K562 (cell line): ENCODE measurements at regions not wholly inside any gene's neighbourhood (a gene's known extent, or its start where the extent isn't known, plus 50 kb on each side); places are given as distances from the start of the nearest gene placed in this dataset.
A peak's percentile ranks its signal among the peaks of the same experiment; 100 is the strongest.

Source experiments
- ATAC-seq: fragments of 200-7000 bp; cut with Tn5 transposase; 3 replicates; pipeline ENCODE4 v1.9.1; 2020; ENCODE audit warnings: moderate library complexity
- BruUV-seq: library from RNA; stranded (reverse); fragments of 400-500 nt; replicated peaks from 2 replicates; lab custom pipeline; 2021; lab: Mats Ljungman, UMichigan
- CTCF ChIA-PET: fragments of 300-600 bp; formaldehyde crosslinking; extraction: SDS; loops from one replicate; lab custom pipeline; 2021; ENCODE audit warnings: low intra/inter-chr PET ratio; lab: Yijun Ruan, JAX
- POLR2A ChIA-PET: fragments of 300-600, 350-650 bp; sonication (Branson Sonifier 250); formaldehyde crosslinking; extraction: SDS; loops from one replicate; lab custom pipeline; 2021; ENCODE audit warnings: antibody characterized with exemption, inconsistent platforms; lab: Yijun Ruan, JAX
- DNase-seq, 4 experiments: peaks; one replicate each; pipeline versions ENCODE4 v3.0.0 to v3.0.0-alpha.2; 2011 to 2018; ENCODE audit warnings: low spot score in 3 of 4, mixed read lengths in 3 of 4; ENCODE audit errors: extremely low read depth in 1 of 4
- FAIRE-seq: peaks from 2 replicates; lab custom pipeline; 2011; peaks lifted over from hg19 to GRCh38; lab: Jason Lieb, UNC
- H2AFZ ChIP-seq: 2 replicates; pipeline ENCODE4 v1.6.0; 2011; ENCODE audit warnings: low read depth, low read length, control low read depth, inconsistent platforms
- H3K27ac ChIP-seq: fragments of 200-600 bp; 3 replicates; pipeline ENCODE4 v1.8.0; 2011; ENCODE audit warnings: low read depth, mild to moderate bottlenecking, control low read depth, inconsistent platforms, low read length, moderate library complexity, mixed read lengths; ENCODE audit errors: extremely low read depth
- H3K27me3 ChIP-seq, 2 experiments: fragments of 300-600 bp in 1 of 2; 2 replicates in 1 of 2; 3 replicates in 1 of 2; pipeline versions ENCODE4 v1.6.0 to v1.8.0; 2011; ENCODE audit warnings: inconsistent platforms in 2 of 2, low read length in 2 of 2, mild to moderate bottlenecking in 1 of 2, mixed read lengths in 1 of 2, moderate library complexity in 1 of 2; ENCODE audit not compliant: control insufficient read depth in 2 of 2, insufficient read depth in 2 of 2
- H3K36me3 ChIP-seq: fragments of 300-600 bp; 3 replicates; pipeline ENCODE4 v1.8.0; 2011; ENCODE audit warnings: mild to moderate bottlenecking, low read length, inconsistent platforms; ENCODE audit not compliant: control insufficient read depth, insufficient read depth
- H3K4me1 ChIP-seq, 2 experiments: fragments of 200-600 bp in 1 of 2; replicated peaks in 1 of 2; 2 replicates in 1 of 2; 3 replicates in 1 of 2; pipeline versions ENCODE4 v1.5.1 to v1.8.0; 2011; ENCODE audit warnings: inconsistent platforms in 2 of 2, low read length in 2 of 2, mild to moderate bottlenecking in 1 of 2, mixed read lengths in 1 of 2, moderate library complexity in 1 of 2; ENCODE audit not compliant: control insufficient read depth in 2 of 2, insufficient read depth in 2 of 2
- H3K4me2 ChIP-seq: 2 replicates; pipeline ENCODE4 v1.6.1; 2011; ENCODE audit warnings: low read length, control low read depth, inconsistent platforms, mixed read lengths; ENCODE audit not compliant: insufficient read depth
- H3K4me3 ChIP-seq: fragments of 200-600 bp; sonication (generic), shearing (Covaris generic); 2 replicates; pipeline ENCODE4 v1.5.1; 2016; ENCODE audit warnings: control low read depth, inconsistent platforms
- H3K79me2 ChIP-seq: fragments of 200-600 bp; 3 replicates; pipeline ENCODE4 v1.8.0; 2011; ENCODE audit warnings: low read length, inconsistent platforms; ENCODE audit not compliant: control insufficient read depth, insufficient read depth
- H3K9ac ChIP-seq, 2 experiments: 2 replicates each; pipeline versions ENCODE4 v1.6.0 to v1.6.1; 2011; ENCODE audit warnings: low read depth in 2 of 2, low read length in 2 of 2, control low read depth in 1 of 2, inconsistent platforms in 1 of 2, mild to moderate bottlenecking in 1 of 2, mixed read lengths in 1 of 2; ENCODE audit not compliant: insufficient read depth in 1 of 2
- H3K9me1 ChIP-seq: one replicate; pipeline ENCODE4 v1.6.0; 2011; ENCODE audit warnings: inconsistent platforms, mild to moderate bottlenecking, low read length, moderate library complexity; ENCODE audit not compliant: control insufficient read depth, insufficient read depth
- H3K9me3 ChIP-seq: replicated peaks from 2 replicates; pipeline ENCODE4 v1.5.1; 2011; ENCODE audit warnings: low read depth, low read length, inconsistent platforms; ENCODE audit not compliant: control insufficient read depth, insufficient read depth
- H4K20me1 ChIP-seq: replicated peaks from 2 replicates; pipeline ENCODE4 v1.6.1; 2011; ENCODE audit warnings: low read length, inconsistent platforms, mixed read lengths; ENCODE audit not compliant: control insufficient read depth, insufficient read depth
- CC2D1A ChIP-seq: fragments of 450-650 bp; IDR thresholded peaks from 2 replicates; pipeline ENCODE4 v1.6.1; 2017; ENCODE audit warnings: mild to moderate bottlenecking
- ERF ChIP-seq: fragments of 450-650 bp; formaldehyde crosslinking; IDR thresholded peaks from 2 replicates; pipeline ENCODE4 v1.4.0; 2020; ENCODE audit warnings: mild to moderate bottlenecking, mixed read lengths
- FOXA1 ChIP-seq: fragments of 450-650 bp; IDR thresholded peaks from 2 replicates; pipeline ENCODE4 v1.6.1; 2016; ENCODE audit warnings: mild to moderate bottlenecking, borderline replicate concordance
- FOXK2 ChIP-seq, 2 experiments: fragments of 450-650 bp; IDR thresholded peaks in 1 of 2; conservative IDR thresholded peaks in 1 of 2; 2 replicates each; pipeline ENCODE4 v1.6.1; 2016; ENCODE audit warnings: low read depth in 2 of 2, mild to moderate bottlenecking in 1 of 2
- FUS ChIP-seq: fragments of 200-400 bp; formaldehyde crosslinking; optimal IDR thresholded peaks from 2 replicates; pipeline ENCODE3; 2017; ENCODE audit warnings: low read depth, low read length
- GABPB2 ChIP-seq: fragments of 250-450 bp; sonication (Bioruptor Pico); conservative IDR thresholded peaks from 2 replicates; pipeline ENCODE4 v1.5.1; 2021; ENCODE audit warnings: mild to moderate bottlenecking
- IRF2 ChIP-seq: sonication (generic); formaldehyde crosslinking; IDR thresholded peaks from 2 replicates; pipeline ENCODE4 v1.8.1; 2022; ENCODE audit warnings: mild to moderate bottlenecking, missing genetic modification reagents
- KLF1 ChIP-seq: fragments of 450-650 bp; IDR thresholded peaks from 2 replicates; pipeline ENCODE4 v1.6.1; 2016; ENCODE audit warnings: missing genetic modification characterization, missing compliant biosample characterization
- MAFF ChIP-seq: IDR thresholded peaks from 2 replicates; pipeline ENCODE4 v1.6.1; 2012; ENCODE audit warnings: low read length, improper control_type of control experiment
- MEF2D ChIP-seq: conservative IDR thresholded peaks from 2 replicates; pipeline ENCODE4 v1.6.1; 2016; ENCODE audit warnings: low read depth, missing genetic modification characterization, missing compliant biosample characterization
- NFYB ChIP-seq: IDR thresholded peaks from 2 replicates; pipeline ENCODE4 v1.6.1; 2011; ENCODE audit warnings: mild to moderate bottlenecking, moderate library complexity; ENCODE audit not compliant: insufficient read length; ENCODE audit errors: extremely low read depth
- SMAD1 ChIP-seq: fragments of 150-350 bp; IDR thresholded peaks from 2 replicates; pipeline ENCODE4 v1.6.1; 2014; ENCODE audit warnings: low read length, low read depth; ENCODE audit not compliant: partially characterized antibody
- SNAPC5 ChIP-seq: fragments of 250-450 bp; sonication (Bioruptor Pico); IDR thresholded peaks from 2 replicates; pipeline ENCODE4 v1.8.0; 2021; ENCODE audit warnings: moderate library complexity, mild to moderate bottlenecking, inconsistent platforms
- TCF7 ChIP-seq: sonication (generic); IDR thresholded peaks from 2 replicates; pipeline ENCODE4 v1.6.1; 2016; ENCODE audit warnings: antibody characterized with exemption, borderline replicate concordance
- XRCC3 ChIP-seq: fragments of 450-650 bp; IDR thresholded peaks from 2 replicates; pipeline ENCODE4 v1.6.1; 2017; ENCODE audit warnings: mild to moderate bottlenecking, moderate library complexity
- ZFP30 ChIP-seq: fragments of 250-450 bp; sonication (Bioruptor Pico); IDR thresholded peaks from 2 replicates; pipeline ENCODE4 v1.8.0; 2022; ENCODE audit warnings: moderate library complexity, mild to moderate bottlenecking, inconsistent platforms, borderline replicate concordance
- ZNF274 ChIP-seq: IDR thresholded peaks from 2 replicates; pipeline ENCODE4 v1.6.1; 2011; ENCODE audit warnings: low read depth, mild to moderate bottlenecking, low read length, moderate library complexity, borderline replicate concordance
- ZNF280B ChIP-seq: fragments of 250-450 bp; sonication (Bioruptor Pico); IDR thresholded peaks from 2 replicates; pipeline ENCODE4 v1.5.1; 2021; ENCODE audit warnings: mild to moderate bottlenecking
- ZNF398 ChIP-seq: fragments of 250-450 bp; sonication (Bioruptor Pico); IDR thresholded peaks from 2 replicates; pipeline ENCODE4 v1.8.0; 2021; ENCODE audit warnings: moderate library complexity, mild to moderate bottlenecking, inconsistent platforms
- ZNF561 ChIP-seq: fragments of 450-650 bp; formaldehyde crosslinking; conservative IDR thresholded peaks from 2 replicates; pipeline ENCODE4 v1.4.0; 2020; ENCODE audit warnings: mild to moderate bottlenecking, moderate library complexity
- WGBS: fragments of 100-300 bp; shearing (Covaris generic); methylation state at CpG from one replicate; pipeline ENCODE4 v1.1.6; 2016; ENCODE audit warnings: low coverage, mixed read lengths; ENCODE audit not compliant: insufficient coverage; ENCODE audit errors: missing lambda C conversion rate; 5-methylcytosine and 5-hydroxymethylcytosine counted together
- in situ Hi-C: fragments of 300-500 bp; cut with MboI; formaldehyde crosslinking; loops from 4 replicates; pipeline ENCODE4 v1.15.0; 2018; ENCODE audit warnings: inconsistent platforms, mixed read lengths
- intact Hi-C: fragments of 100-400 bp; cut with micrococcal nuclease; formaldehyde crosslinking; loops from 2 replicates; pipeline ENCODE4 v1.14.2; 2022

GRCh38 chr13:87356314-87356713, 314.9 kb upstream of the SLITRK5 start:
- no peak overlapping the region for H3K9ac ChIP-seq
- no TSS peak for BruUV-seq
- no peaks in the 10 kb centered on the region for H4K20me1 ChIP-seq
- no peaks in the 10 kb centered on the region for H3K9me1 ChIP-seq
- no peaks in the 10 kb centered on the region for H3K27me3 ChIP-seq
- peak in 1 of 4 experiments; percentile 3 for DNase-seq
- 0% methylated on average over 5 of the region's 8 CpGs for WGBS
- no peak for ATAC-seq
- no peaks in the 10 kb centered on the region for H3K9me3 ChIP-seq
- H3K36me3 ChIP-seq, result no peaks in the 10 kb centered on the region
- in situ Hi-C loops (no loop called here), intact Hi-C loops (no loop called here)
- H3K4me2 ChIP-seq, result no peak overlapping the region
- H2AFZ ChIP-seq, result no peak overlapping the region
- TF ChIP-seq ZNF280B (CRISPR knock-in tag) (no peak), FUS (no peak), GABPB2 (no peak), ZFP30 (no peak), ZNF561 (CRISPR knock-in tag) (no peak), SNAPC5 (CRISPR knock-in tag) (no peak), KLF1 (no peak), ZNF398 (CRISPR knock-in tag) (no peak), FOXK2 (conservative IDR thresholded peaks at IDR 0.05 in 1 of 2, IDR thresholded peaks at IDR 0.05 in 1 of 2; ENCODE audit: low read depth in 2 of 2) (no peak), FOXA1 (no peak), ZNF274 (no peak), ERF (CRISPR knock-in tag) (no peak), SMAD1 (no peak), XRCC3 (no peak), MAFF (no peak), TCF7 (no peak), MEF2D (no peak), IRF2 (CRISPR knock-in tag) (no peak), NFYB (no peak), CC2D1A (no peak)
- no peaks in the 10 kb centered on the region for H3K4me1 ChIP-seq
- FAIRE-seq, result no peak
- POLR2A ChIA-PET, result no interaction called here
- H3K79me2 ChIP-seq, result no peaks in the 10 kb centered on the region
- no peak overlapping the region for H3K4me3 ChIP-seq
- CTCF ChIA-PET, result no interaction called here
- H3K27ac ChIP-seq, result no peak overlapping the region
